Gastrocnemius medialis (tissue), 4 donors: ENCODE measurements at regions not wholly inside any gene's neighbourhood (a gene's known extent, or its start where the extent isn't known, plus 50 kb on each side); places are given as distances from the start of the nearest gene placed in this dataset.

Source experiments
- ATAC-seq, 2 donors: fragments of 150-250 bp; one replicate each; pipeline ENCODE4 v1.9.1; 2016
- DNase-seq, 2 donors: peaks; one replicate each; pipeline ENCODE4 v3.0.0-alpha.2; 2019
- H3K27ac ChIP-seq, 4 donors: fragments of 200-600 bp; sonication (generic); 1 replicate in 1 of 4; 2 replicates in 3 of 4; pipeline ENCODE4 v1.5.1; 2016 to 2018; ENCODE audit warnings: mild to moderate bottlenecking in 2 of 4, moderate library complexity in 1 of 4
- H3K27me3 ChIP-seq, 3 donors: fragments of 200-600 bp; sonication (generic) in 2 of 3; 1 replicate in 1 of 3; 2 replicates in 2 of 3; pipeline versions ENCODE4 v1.5.1 to v1.6.0; 2016 to 2019; ENCODE audit warnings: mild to moderate bottlenecking in 1 of 3, moderate library complexity in 1 of 3
- H3K36me3 ChIP-seq, 2 donors: fragments of 200-600 bp; sonication (generic) in 1 of 2; one replicate each; pipeline ENCODE4 v1.5.1; 2017 to 2018
- H3K4me1 ChIP-seq, 2 donors: fragments of 200-600 bp; sonication (generic) in 1 of 2; one replicate each; pipeline ENCODE4 v1.5.1; 2016 to 2017; ENCODE audit warnings: mild to moderate bottlenecking in 2 of 2
- H3K4me3 ChIP-seq, 4 donors: fragments of 200-600 bp; sonication (generic) in 3 of 4; 1 replicate in 1 of 4; 2 replicates in 3 of 4; pipeline ENCODE4 v1.5.1; 2016 to 2019; ENCODE audit warnings: mild to moderate bottlenecking in 2 of 4
- H3K9me3 ChIP-seq, 3 donors: fragments of 200-600 bp; sonication (generic) in 2 of 3; 1 replicate in 1 of 3; 2 replicates in 2 of 3; pipeline ENCODE4 v1.5.1; 2016 to 2019
- CTCF ChIP-seq, 5 experiments: fragments of 450-650 bp in 3 of 5; fragments of 200-600 bp in 2 of 5; sonication (generic) in 2 of 5; IDR thresholded peaks in 4 of 5; conservative IDR thresholded peaks in 1 of 5; 1 replicate in 4 of 5; 2 replicates in 1 of 5; pipeline ENCODE4 v1.5.1; 2016 to 2019; ENCODE audit warnings: antibody characterized with exemption in 5 of 5, mild to moderate bottlenecking in 3 of 5, moderate library complexity in 3 of 5
- POLR2A ChIP-seq, 2 donors: fragments of 450-650 bp; IDR thresholded peaks; one replicate each; pipeline ENCODE4 v1.6.1; 2017; ENCODE audit warnings: antibody characterized with exemption in 2 of 2, mild to moderate bottlenecking in 2 of 2, moderate library complexity in 2 of 2
- in situ Hi-C, 4 donors: fragments of 200-750 bp; cut with MboI; loops; one replicate each; pipeline versions ENCODE4 v1.15.0 to v1.8.0; 2017; ENCODE audit warnings: low sequenced_read_pairs in 4 of 4
- intact Hi-C: fragments of 100-400 bp; cut with DNase I; formaldehyde crosslinking; loops from one replicate; pipeline ENCODE4 v1.15.1; 2023; ENCODE audit warnings: low total_unique reads

- Histone ChIP-seq H3K4me1 (no peaks in the 10 kb centered on the region), H3K27ac (no peak overlapping the region), H3K9me3 (no peaks in the 10 kb centered on the region), H3K4me3 (no peak overlapping the region), H3K27me3 (no peaks in the 10 kb centered on the region), H3K36me3 (no peaks in the 10 kb centered on the region)
- TF ChIP-seq POLR2A (IDR thresholded peaks at IDR 0.05) (no peak), CTCF (IDR thresholded peaks at IDR 0.05 in 4 of 5, conservative IDR thresholded peaks at IDR 0.05 in 1 of 5) (no peak)
- in situ Hi-C loops (no loop called here), intact Hi-C loops (no loop called here)
- ATAC-seq: no peak
- DNase-seq: no peak
Observed at GRCh38 chr1:177877086-177877485, 92.8 kb downstream of the SEC16B start.

GRCh38 chr1:177873238-177873637 lies 96.6 kb downstream of the SEC16B start:
- DNase-seq (no peak), ATAC-seq (no peak)
- Histone ChIP-seq H3K36me3 (no peaks in the 10 kb centered on the region), H3K27ac (no peak overlapping the region), H3K27me3 (no peaks in the 10 kb centered on the region), H3K9me3 (no peaks in the 10 kb centered on the region), H3K4me3 (no peak overlapping the region), H3K4me1 (no peaks in the 10 kb centered on the region)
- intact Hi-C loops (no loop called here), in situ Hi-C loops (no loop called here)
- TF ChIP-seq CTCF (IDR thresholded peaks at IDR 0.05 in 4 of 5, conservative IDR thresholded peaks at IDR 0.05 in 1 of 5): no peak
- no peak for TF ChIP-seq POLR2A (IDR thresholded peaks at IDR 0.05)

- TF ChIP-seq CTCF (IDR thresholded peaks at IDR 0.05 in 4 of 5, conservative IDR thresholded peaks at IDR 0.05 in 1 of 5) (no peak), POLR2A (IDR thresholded peaks at IDR 0.05) (no peak)
- ATAC-seq (no peak), DNase-seq (no peak)
- Histone ChIP-seq H3K27me3 (no peaks in the 10 kb centered on the region), H3K9me3 (no peaks in the 10 kb centered on the region), H3K4me3 (no peak overlapping the region), H3K36me3 (no peaks in the 10 kb centered on the region), H3K27ac (no peak overlapping the region), H3K4me1 (no peaks in the 10 kb centered on the region)
- intact Hi-C loops: no loop called here
- in situ Hi-C loops: no loop called here
Observed at GRCh38 chr1:177872308-177872900, 97.5 kb downstream of the SEC16B start.

- no peaks in the 10 kb centered on the region for H3K27me3 ChIP-seq
- no peak for ATAC-seq
- intact Hi-C loops: no loop called here
Observed at GRCh38 chr1:177871613-177872307, 98.1 kb downstream of the SEC16B start.

More at GRCh38 chr1:177871613-177872307, 98.1 kb downstream of the SEC16B start:
- H3K4me3 ChIP-seq: no peak overlapping the region
- no peak overlapping the region for H3K27ac ChIP-seq
- in situ Hi-C loops: no loop called here
- DNase-seq: no peak
- no peaks in the 10 kb centered on the region for H3K4me1 ChIP-seq
- TF ChIP-seq CTCF (IDR thresholded peaks at IDR 0.05 in 4 of 5, conservative IDR thresholded peaks at IDR 0.05 in 1 of 5): no peak
- TF ChIP-seq POLR2A (IDR thresholded peaks at IDR 0.05): no peak
- H3K36me3 ChIP-seq: no peaks in the 10 kb centered on the region
- no peaks in the 10 kb centered on the region for H3K9me3 ChIP-seq
